LNCAP (cell line): ENCODE measurements at regions not wholly inside any gene's neighbourhood (a gene's known extent, or its start where the extent isn't known, plus 50 kb on each side); places are given as distances from the start of the nearest gene placed in this dataset.

Source experiments
- CTCF ChIP-seq: fragments of 450-650 bp; IDR thresholded peaks from 2 replicates; pipeline ENCODE4 v1.5.1; 2017; ENCODE audit warnings: mild to moderate bottlenecking

- TF ChIP-seq CTCF, result no peak
These were observed 338.0 kb upstream of the MKI67 start for GRCh38 chr10:128463991-128464760.

GRCh38 chr10:128465697-128466096 is 339.5 kb upstream of the MKI67 start:
- TF ChIP-seq CTCF, result no peak

GRCh38 chr10:128466831-128467371 is 340.7 kb upstream of the MKI67 start:
- no peak for TF ChIP-seq CTCF

DNA sequence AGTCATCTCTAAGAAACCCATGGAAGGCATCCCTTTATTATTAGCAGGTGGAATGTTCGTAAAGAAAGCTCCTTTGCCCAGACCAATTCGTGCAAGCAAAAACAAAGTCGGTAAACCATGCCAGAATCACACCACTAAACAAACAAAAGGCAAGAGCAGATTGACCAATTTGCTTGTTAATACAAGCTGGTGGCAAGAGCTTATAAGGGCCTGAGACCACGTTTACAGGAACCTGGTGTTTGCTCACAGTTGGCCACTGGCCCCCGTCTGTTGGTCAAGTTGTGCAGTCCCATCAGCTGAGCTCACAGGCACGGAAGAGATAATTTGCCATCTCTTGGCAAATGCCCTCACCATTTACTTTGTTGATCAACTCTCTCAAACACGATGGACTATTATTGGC is 342.2 kb upstream of the MKI67 start:
- no peak for TF ChIP-seq CTCF

- no peak for TF ChIP-seq CTCF
These were observed 343.3 kb upstream of the MKI67 start for GRCh38 chr10:128469515-128469914.

DNA sequence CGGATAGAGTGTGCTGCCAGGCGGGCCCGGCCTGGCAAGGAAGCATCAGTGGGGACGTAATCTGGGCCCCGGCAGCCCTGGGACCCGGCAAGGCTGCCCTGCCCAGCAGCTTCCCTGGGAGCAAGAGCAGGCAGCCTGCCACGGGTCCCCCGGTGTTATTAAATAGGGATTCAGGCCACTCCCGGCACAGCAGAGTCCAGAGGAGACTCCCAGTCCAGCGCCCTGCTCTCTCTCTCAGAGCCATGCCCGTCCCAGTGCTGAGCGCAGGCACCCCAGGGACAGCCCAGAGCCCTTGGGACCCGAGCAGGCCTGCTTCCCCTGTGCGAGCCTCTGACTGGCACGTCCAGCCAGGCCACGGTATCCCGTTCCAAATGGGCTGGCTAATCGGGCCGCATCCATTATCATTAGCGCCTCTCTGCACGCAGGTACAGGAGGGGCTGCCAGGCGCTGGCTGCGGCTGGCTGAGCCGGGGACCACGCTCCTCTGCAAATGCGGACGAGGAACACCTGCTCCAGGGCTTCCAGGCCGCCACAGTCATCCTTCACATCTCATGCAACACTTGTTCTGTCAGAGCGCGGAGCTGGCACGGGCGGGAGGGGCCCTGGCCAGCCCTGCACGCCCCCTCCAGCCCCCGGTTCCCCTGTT is 344.2 kb upstream of the MKI67 start:
- no peak for TF ChIP-seq CTCF

GRCh38 chr10:128471151-128471550 is 344.9 kb upstream of the MKI67 start:
- no peak for TF ChIP-seq CTCF
